Testis (tissue), 2 donors: ENCODE measurements at regions not wholly inside any gene's neighbourhood (a gene's known extent, or its start where the extent isn't known, plus 50 kb on each side); places are given as distances from the start of the nearest gene placed in this dataset.

Experiments used
- DNase-seq: peaks from one replicate; pipeline ENCODE4 v3.0.0-alpha.2; 2019
- H3K27ac ChIP-seq, 2 donors: fragments of 200-600 bp; sonication (generic); one replicate each; pipeline ENCODE4 v1.5.1; 2019
- H3K27me3 ChIP-seq: fragments of 200-600 bp; sonication (generic); one replicate; pipeline ENCODE4 v1.5.1; 2019
- H3K36me3 ChIP-seq: fragments of 200-600 bp; sonication (generic); one replicate; pipeline ENCODE4 v1.5.1; 2017; ENCODE audit warnings: low read depth; ENCODE audit errors: missing control alignments
- H3K4me1 ChIP-seq: fragments of 200-600 bp; sonication (generic); one replicate; pipeline ENCODE4 v1.5.1; 2019
- H3K4me3 ChIP-seq, 2 donors: fragments of 200-600 bp; sonication (generic); one replicate each; pipeline ENCODE4 v1.5.1; 2017 to 2019
- H3K9me3 ChIP-seq: fragments of 200-600 bp; sonication (generic); one replicate; pipeline ENCODE4 v1.5.1; 2017
- CTCF ChIP-seq, 3 experiments: fragments of 450-650 bp in 2 of 3; fragments of 200-600 bp in 1 of 3; sonication (generic) in 1 of 3; IDR thresholded peaks; one replicate each; pipeline ENCODE4 v1.5.1; 2016 to 2019; ENCODE audit warnings: antibody characterized with exemption in 3 of 3, mild to moderate bottlenecking in 2 of 3, moderate library complexity in 1 of 3
- POLR2A ChIP-seq: fragments of 450-650 bp; IDR thresholded peaks from one replicate; pipeline ENCODE4 v1.6.1; 2017; ENCODE audit warnings: antibody characterized with exemption, mild to moderate bottlenecking, moderate library complexity
- WGBS, 2 donors: methylation state at CpG; one replicate each; pipeline ENCODE4 v1.1.5; 2018; 5-methylcytosine and 5-hydroxymethylcytosine counted together
- intact Hi-C: fragments of 100-400 bp; cut with DNase I; formaldehyde crosslinking; loops from one replicate; pipeline ENCODE4 v1.15.1; 2023; ENCODE audit warnings: low total_unique reads

- no peaks in the 10 kb centered on the region for H3K36me3 ChIP-seq
- no peaks in the 10 kb centered on the region for H3K27me3 ChIP-seq
- H3K4me1 ChIP-seq = no peaks in the 10 kb centered on the region
- H3K4me3 ChIP-seq = no peak overlapping the region
- DNase-seq = no peak
- H3K9me3 ChIP-seq = no peaks in the 10 kb centered on the region
- TF ChIP-seq POLR2A (no peak), CTCF (IDR thresholded peaks at IDR 0.05) (no peak)
- WGBS, 2 donors = 67 to 97% methylated on average over 2 to 3 of the region's 3 CpGs
- intact Hi-C loops = no loop called here
- no peak overlapping the region for H3K27ac ChIP-seq
Measured at GRCh38 chr7:32399311-32399710, 90.9 kb downstream of the LSM5 start.

DNA sequence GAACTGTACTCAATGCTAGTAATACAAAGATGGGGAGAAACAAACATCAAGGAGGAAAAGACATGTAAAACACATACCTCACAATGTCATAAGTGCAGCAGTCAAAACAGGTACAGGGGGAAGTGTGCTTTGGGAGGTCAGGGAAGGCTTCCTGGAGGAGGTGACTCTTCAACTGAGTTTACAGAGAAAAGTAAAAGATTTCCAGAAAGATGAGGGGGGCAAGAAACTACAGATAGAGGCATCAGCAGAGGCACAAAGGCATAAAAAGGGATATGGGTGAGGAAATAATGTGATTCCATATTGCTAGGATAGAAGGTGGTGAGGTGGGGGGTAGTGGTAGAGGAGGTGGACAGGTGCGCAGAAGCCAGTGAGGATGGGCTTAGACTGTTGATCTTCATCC is 95.0 kb downstream of the LSM5 start:
- Histone ChIP-seq H3K9me3 (no peaks in the 10 kb centered on the region), H3K27ac (no peak overlapping the region), H3K4me3 (no peak overlapping the region), H3K4me1 (no peaks in the 10 kb centered on the region), H3K27me3 (no peaks in the 10 kb centered on the region), H3K36me3 (no peaks in the 10 kb centered on the region)
- TF ChIP-seq POLR2A (no peak), CTCF (IDR thresholded peaks at IDR 0.05) (no peak)
- DNase-seq = no peak
- intact Hi-C loops = no loop called here
- WGBS, 2 donors = 90 to 93% methylated on average over 1 of the region's 1 CpG

- Histone ChIP-seq H3K9me3 (no peaks in the 10 kb centered on the region), H3K4me3 (no peak overlapping the region), H3K4me1 (no peaks in the 10 kb centered on the region), H3K27ac (no peak overlapping the region), H3K27me3 (no peaks in the 10 kb centered on the region), H3K36me3 (no peaks in the 10 kb centered on the region)
- whole genome bisulfite sequencing, 2 donors = 70 to 88% methylated on average over 1 of the region's 1 CpG
- TF ChIP-seq POLR2A (no peak), CTCF (IDR thresholded peaks at IDR 0.05) (no peak)
- DNase-seq = no peak
- intact Hi-C loops = no loop called here
Measured at GRCh38 chr7:32393861-32394260, 96.3 kb downstream of the LSM5 start.

DNA sequence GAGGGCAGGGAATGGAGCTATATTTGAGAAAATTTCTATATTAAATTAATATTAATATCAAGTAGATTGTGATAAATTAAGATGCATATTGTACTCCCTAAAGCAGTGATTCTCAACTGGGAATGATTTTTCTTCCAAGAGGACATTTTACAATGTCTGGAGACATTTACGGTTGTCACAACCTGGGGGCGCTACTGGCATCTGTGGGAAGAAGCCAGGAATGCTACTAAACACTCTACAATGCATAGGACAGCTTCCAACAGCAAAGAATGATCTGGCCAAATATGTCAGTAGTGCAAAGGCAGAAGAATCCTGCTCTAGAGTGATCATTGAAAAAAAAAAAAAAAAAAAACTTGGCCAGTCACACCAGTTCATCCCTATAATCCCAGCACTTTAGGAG is 100.0 kb downstream of the LSM5 start:
- Histone ChIP-seq H3K4me3 (no peak overlapping the region), H3K9me3 (no peaks in the 10 kb centered on the region), H3K27me3 (no peaks in the 10 kb centered on the region), H3K36me3 (no peaks in the 10 kb centered on the region), H3K27ac (no peak overlapping the region), H3K4me1 (no peaks in the 10 kb centered on the region)
- DNase-seq = no peak
- TF ChIP-seq CTCF (IDR thresholded peaks at IDR 0.05) (no peak), POLR2A (no peak)
- intact Hi-C loops = no loop called here
- 50 to 57% methylated on average over 2 of the region's 2 CpGs for WGBS, 2 donors

DNA sequence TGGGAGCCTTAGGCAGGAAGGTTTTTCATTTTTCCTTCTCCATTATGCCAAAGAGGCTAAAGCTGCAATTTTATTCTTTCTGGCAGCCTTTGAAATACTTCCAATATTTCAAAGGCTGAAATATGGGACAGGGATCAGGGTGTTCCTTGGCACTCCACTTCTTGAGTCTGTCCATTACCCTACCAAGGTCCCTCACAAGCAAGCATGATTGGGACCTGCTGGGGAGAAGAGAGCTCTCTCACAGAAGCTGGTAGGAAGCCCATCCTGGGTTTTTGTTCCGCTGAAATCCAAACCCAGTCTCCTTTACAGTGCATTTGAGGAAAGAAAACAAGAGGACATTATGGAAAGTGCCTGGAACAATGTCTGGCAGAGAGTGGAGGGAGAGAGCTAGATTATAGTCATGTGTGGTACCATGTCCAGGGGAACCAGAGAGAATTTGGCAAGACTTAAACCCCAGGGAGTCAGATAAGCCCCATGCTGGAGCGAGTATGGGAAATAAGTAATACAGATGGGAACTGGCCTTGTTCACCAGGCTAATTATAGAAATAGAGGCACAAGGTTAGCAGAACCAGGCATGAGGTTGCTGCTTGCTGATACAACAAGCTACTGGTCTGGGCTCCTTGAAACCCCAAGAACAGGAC is 104.7 kb downstream of the LSM5 start:
- DNase-seq = no peak
- Histone ChIP-seq H3K4me3 (no peak overlapping the region), H3K4me1 (no peaks in the 10 kb centered on the region), H3K9me3 (no peaks in the 10 kb centered on the region), H3K36me3 (no peaks in the 10 kb centered on the region), H3K27ac (no peak overlapping the region), H3K27me3 (no peaks in the 10 kb centered on the region)
- intact Hi-C loops = no loop called here
- 50 to 74% methylated on average over 2 of the region's 2 CpGs for WGBS, 2 donors
- no peak for TF ChIP-seq POLR2A
- TF ChIP-seq CTCF (IDR thresholded peaks at IDR 0.05) = no peak
